ENCODE measurements at regions not wholly inside any gene's neighbourhood (a gene's known extent, or its start where the extent isn't known, plus 50 kb on each side); places are given as distances from the start of the nearest gene placed in this dataset.

GRCh38 chr15:69853544-69853951 is 244.2 kb downstream of the TLE3 start:
- no peak for DNase-seq (ENCODE audit: extremely low read depth, low read depth, low spot score)

DNA sequence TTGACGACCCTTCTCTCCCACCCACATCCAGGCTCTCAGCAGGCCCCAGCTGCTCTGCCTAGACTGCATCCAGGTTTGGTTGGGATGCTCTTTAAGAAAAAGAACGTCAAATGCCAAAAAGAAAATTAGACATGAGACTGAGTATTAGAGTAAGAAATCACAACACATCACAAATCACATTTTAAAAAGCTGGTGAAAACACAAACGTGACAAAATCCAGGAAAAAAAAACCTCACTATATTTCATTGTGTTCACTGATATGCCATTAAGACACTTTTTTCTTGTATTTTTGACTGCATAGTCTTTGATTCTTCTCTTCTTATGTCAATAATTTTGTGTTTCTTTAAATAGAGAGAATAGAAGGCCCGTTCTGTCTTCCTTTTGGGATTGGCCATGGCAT is 243.7 kb downstream of the TLE3 start:
- no peak for DNase-seq (ENCODE audit: extremely low read depth, low read depth, low spot score)

GRCh38 chr15:69854521-69855181 is 243.1 kb downstream of the TLE3 start:
- DNase-seq (ENCODE audit: extremely low read depth, low read depth, low spot score) = peak; percentile 5

DNA sequence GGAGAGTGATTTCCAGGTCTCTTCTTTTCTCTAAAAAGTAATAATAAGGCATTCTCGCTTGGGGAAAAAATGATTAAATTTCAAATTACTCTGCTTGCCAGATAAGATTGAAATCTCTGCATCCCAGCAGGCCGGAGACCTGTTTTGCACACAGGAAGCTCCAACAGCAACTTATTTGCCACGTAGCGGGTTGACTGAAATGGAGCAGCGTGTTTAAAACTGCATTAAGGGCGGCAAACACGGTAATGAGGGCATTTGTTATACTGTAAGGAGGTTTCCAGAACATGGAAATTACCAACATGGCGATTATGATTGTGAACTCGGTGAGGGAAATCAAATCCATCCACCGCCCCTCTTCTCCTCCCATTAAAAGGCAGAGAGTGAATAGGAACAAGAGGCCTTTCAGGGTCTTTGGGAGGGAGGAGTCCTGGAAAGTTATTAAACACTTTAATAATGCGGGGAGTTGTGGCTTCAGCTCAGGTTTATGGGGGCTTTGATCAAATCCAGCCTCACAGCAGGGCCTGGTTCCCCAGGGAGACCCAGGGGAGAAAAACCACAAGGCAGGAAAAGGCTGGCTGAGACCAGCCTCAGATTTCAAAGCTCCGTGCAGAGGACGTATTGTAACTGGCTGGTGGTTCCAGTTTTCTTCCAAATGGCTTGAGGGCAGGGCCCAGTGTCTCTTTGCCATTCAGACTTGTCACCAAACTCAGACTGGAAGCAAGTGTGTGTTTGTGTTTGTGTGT is 242.3 kb downstream of the TLE3 start:
- DNase-seq (ENCODE audit: extremely low read depth, low read depth, low spot score) = no peak

- DNase-seq (ENCODE audit: extremely low read depth, low read depth, low spot score) = no peak
These were observed 240.5 kb downstream of the TLE3 start for GRCh38 chr15:69857250-69857649.

DNA sequence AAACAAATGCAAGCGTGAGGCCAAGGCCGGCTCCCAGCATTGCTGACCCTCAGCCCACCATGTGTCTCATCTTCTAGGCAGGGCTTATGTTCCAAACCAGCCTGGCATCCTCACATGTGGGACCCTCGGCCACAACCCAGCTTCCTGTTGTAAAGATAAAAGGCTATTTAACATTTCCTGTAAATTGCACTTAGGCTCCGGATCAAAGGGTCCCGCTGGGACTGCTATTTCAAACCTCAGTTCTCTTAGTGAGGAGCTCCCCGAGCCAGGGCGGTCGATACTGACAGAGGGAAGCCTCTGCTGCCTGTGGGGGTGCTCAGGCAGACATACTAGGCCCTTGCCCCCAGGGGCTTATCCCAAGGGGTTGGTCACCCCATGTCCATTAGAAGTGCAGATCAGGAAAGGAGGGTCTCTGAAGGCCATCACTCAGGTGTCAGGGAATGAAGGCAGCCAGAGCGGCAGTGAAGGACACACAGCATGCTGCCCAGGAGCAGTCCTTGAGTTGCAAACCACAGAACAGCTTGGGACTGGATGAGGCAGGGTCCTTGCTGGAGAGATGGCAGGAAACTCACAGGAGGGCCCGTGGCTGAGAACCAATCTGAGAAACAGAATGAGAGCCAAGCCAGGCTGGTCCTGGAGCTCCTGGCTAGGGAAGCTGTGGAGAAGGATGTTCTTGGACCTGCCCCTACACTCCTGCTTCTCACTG is 239.9 kb downstream of the TLE3 start:
- no peak for DNase-seq (ENCODE audit: extremely low read depth, low read depth, low spot score)

DNA sequence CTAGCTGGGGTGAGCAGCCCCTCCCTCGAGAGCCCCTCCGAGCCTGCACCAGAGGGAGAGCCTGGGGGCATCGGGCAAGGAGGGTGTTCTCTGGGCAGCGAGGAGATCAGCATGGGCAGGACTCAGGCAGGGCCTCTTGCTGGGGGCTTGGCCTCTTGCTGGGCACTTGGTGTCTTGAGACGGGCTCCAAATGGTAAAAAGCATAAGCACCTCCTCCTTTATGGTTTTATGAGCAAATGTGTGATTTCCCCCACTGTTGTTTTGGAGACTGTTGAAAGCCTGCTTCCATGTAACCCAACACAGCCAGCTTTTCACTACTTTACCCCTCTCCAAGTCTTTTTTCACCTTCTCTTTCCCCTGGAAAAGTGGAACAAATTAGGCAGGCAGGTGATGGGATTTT is 239.3 kb downstream of the TLE3 start:
- DNase-seq (ENCODE audit: extremely low read depth, low read depth, low spot score) = no peak

DNA sequence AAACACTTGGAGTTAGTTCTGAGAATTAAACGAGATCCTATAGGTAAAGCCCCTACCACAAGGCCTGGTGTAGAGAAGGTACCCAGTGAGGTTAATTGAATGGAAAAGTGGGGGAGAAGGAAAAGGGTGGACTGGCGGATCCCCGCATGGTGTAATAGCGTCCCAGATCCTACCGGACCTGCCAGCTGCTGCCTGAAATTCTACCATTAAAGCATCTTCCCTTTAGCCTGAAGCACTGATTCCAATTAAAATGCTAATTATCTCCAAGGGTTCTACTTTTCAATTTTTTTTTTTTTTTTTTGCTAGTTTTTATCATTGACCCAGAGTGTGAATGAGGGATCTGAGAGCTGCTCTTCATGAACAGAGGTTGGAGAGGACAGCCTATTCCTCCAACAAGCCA is 237.9 kb downstream of the TLE3 start:
- DNase-seq (ENCODE audit: extremely low read depth, low read depth, low spot score) = no peak

DNA sequence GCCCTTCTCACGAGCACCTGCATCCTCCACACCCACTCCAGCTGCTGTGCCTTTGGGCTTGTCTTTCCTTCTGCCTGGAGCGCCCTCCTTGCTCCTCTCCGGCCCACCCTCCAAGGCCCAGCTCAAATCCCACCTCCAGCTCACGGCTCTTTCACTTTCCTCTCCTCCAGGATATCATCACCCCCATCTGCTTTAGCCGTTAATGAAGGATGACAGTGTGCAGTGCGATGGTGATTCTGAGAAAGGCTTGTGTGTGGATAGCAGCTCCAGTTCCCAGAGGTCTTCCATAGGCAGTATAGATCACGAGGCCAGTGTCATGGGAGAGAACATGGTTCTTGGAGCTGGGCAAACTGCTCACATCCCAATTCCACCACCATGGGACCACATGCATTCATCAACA is 237.4 kb downstream of the TLE3 start:
- DNase-seq (ENCODE audit: extremely low read depth, low read depth, low spot score) = no peak

GRCh38 chr15:69860921-69861320 is 236.8 kb downstream of the TLE3 start:
- no peak for DNase-seq (ENCODE audit: extremely low read depth, low read depth, low spot score)

GRCh38 chr15:69861331-69862171 is 236.2 kb downstream of the TLE3 start:
- no peak for DNase-seq (ENCODE audit: extremely low read depth, low read depth, low spot score)

GRCh38 chr15:69862540-69862939 is 235.2 kb downstream of the TLE3 start:
- no peak for DNase-seq (ENCODE audit: extremely low read depth, low read depth, low spot score)

GRCh38 chr15:69863446-69863845 is 234.3 kb downstream of the TLE3 start:
- DNase-seq (ENCODE audit: extremely low read depth, low read depth, low spot score) = no peak

GRCh38 chr15:69865369-69865768 is 232.3 kb downstream of the TLE3 start:
- DNase-seq (ENCODE audit: extremely low read depth, low read depth, low spot score) = no peak

DNA sequence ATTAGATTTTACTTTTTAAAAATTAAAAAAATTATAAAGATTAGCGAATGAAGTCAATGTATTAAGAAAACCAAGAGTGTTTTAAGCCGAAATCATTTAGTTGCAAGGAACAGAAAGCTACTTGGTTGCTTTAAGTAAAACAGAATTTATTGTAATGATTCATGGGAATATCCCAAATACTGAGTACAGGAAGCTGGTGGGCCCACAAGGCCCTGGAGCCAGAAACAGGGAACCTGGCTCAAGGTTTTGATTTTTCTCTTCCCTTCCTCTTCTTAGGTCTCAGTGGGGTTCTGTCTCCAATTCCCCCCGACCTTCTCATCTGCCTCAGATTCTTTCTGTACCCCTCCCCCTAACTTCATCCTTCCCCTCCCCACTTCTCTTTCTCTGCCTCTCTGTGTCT is 229.0 kb downstream of the TLE3 start:
- no peak for DNase-seq (ENCODE audit: extremely low read depth, low read depth, low spot score)

DNA sequence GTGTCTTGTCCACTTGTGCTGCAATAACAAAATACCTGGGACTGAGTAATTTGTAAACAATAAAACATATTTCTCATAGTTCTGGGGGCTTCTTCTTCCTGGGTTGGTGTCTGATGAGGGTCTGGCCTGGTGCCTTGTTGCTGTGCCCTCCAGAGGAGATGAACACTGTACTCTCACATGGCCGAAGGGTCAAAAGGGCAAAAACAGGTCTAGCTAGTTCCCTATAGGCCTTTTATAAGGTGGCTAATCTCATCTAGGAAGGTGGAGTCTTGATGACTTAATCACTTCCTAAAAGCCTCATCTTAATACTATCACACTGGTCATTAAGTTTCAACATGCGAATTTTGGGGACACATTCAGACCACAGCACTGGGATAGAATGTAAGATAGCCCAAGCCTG is 228.4 kb downstream of the TLE3 start:
- DNase-seq (ENCODE audit: extremely low read depth, low read depth, low spot score) = no peak

DNA sequence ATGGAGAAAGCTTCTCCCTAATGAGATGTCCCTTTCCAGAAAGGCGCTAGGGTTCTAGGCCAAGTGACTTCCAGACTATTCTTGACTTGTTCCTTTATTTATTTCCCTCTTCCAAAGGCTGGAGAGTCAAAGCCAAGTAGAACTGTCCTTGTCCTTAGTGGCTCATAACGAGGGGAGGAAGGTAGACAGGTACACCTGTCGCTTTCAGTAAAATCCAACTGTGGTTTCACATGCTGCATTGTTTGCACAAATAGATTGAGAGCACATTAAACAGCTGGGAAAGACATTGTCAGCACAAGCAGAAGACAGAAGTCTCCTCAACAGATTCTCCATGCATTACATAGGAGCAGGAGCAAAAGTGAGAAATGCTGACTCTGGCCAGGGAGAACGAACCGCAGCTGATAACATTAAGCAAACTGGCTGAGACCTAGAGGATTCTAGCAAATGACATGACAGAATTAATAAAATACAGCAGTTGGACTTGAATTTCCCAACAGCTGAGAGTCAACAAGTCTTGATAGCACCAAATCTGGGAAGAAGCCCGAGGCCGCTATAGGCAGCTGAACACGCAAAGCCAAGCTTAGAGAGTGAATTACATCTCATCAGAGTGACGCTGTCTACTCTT is 227.7 kb downstream of the TLE3 start:
- no peak for DNase-seq (ENCODE audit: extremely low read depth, low read depth, low spot score)

- no peak for DNase-seq (ENCODE audit: extremely low read depth, low read depth, low spot score)
These were observed 226.1 kb downstream of the TLE3 start for GRCh38 chr15:69871511-69872134.

GRCh38 chr15:69873807-69874206 is 223.9 kb downstream of the TLE3 start:
- no peak for DNase-seq (ENCODE audit: extremely low read depth, low read depth, low spot score)

GRCh38 chr15:69874321-69874720 is 223.4 kb downstream of the TLE3 start:
- no peak for DNase-seq (ENCODE audit: extremely low read depth, low read depth, low spot score)
